OCI-LY3 (cell line): ENCODE measurements at regions not wholly inside any gene's neighbourhood (a gene's known extent, or its start where the extent isn't known, plus 50 kb on each side); places are given as distances from the start of the nearest gene placed in this dataset.

Source experiments
- CTCF ChIP-seq: fragments of 200-600, 300-600 bp; sonication (generic); IDR thresholded peaks from 2 replicates; pipeline ENCODE4 v1.5.1; 2014; ENCODE audit warnings: antibody characterized with exemption, low read length, low read depth
- EZH2phosphoT487 ChIP-seq: fragments of 200-600 bp; shearing (Covaris generic); IDR thresholded peaks from 2 replicates; pipeline ENCODE4 v1.6.1; 2018; ENCODE audit warnings: antibody characterized with exemption, mixed run types, low read depth

GRCh38 chr3:182618981-182619591 is 174.2 kb upstream of the ATP11B start:
- no peak for TF ChIP-seq CTCF
- TF ChIP-seq EZH2phosphoT487: no peak
